H1 (cell line): ENCODE measurements at regions not wholly inside any gene's neighbourhood (a gene's known extent, or its start where the extent isn't known, plus 50 kb on each side); places are given as distances from the start of the nearest gene placed in this dataset.

Source experiments
- CTCF ChIA-PET: fragments of 300-600 bp; sonication (Branson Sonifier 250); formaldehyde crosslinking; loops from one replicate; lab custom pipeline; 2021; ENCODE audit not compliant: partially characterized antibody; lab: Charles Lee
- POLR2A ChIA-PET: fragments of 300-600 bp; sonication (Branson Sonifier 250); formaldehyde crosslinking; loops from one replicate; lab custom pipeline; 2021; ENCODE audit warnings: inconsistent platforms; ENCODE audit not compliant: partially characterized antibody; lab: Charles Lee
- DNase-seq, 2 experiments: peaks; one replicate each; pipeline versions ENCODE4 v3.0.0 to v3.0.0-alpha.2; 2010 to 2022; ENCODE audit warnings: low spot score in 2 of 2, low read depth in 1 of 2, mixed read lengths in 1 of 2
- FAIRE-seq: peaks from 2 replicates; lab custom pipeline; 2011; peaks lifted over from hg19 to GRCh38; lab: Jason Lieb, UNC
- H2AFZ ChIP-seq: 2 replicates; pipeline ENCODE4 v1.8.1; 2012; ENCODE audit warnings: low read length, inconsistent platforms
- H2AK5ac ChIP-seq: 2 replicates; pipeline ENCODE4 v1.6.1; 2013; ENCODE audit warnings: low read depth, low read length
- H2BK120ac ChIP-seq: replicated peaks from 2 replicates; pipeline ENCODE3; 2013; ENCODE audit warnings: low read depth, low read length, inconsistent platforms
- H2BK12ac ChIP-seq: 2 replicates; pipeline ENCODE4 v1.6.1; 2013; ENCODE audit warnings: low read depth, low read length
- H2BK15ac ChIP-seq: 2 replicates; pipeline ENCODE4 v1.6.1; 2013; ENCODE audit warnings: low read length
- H2BK20ac ChIP-seq: 2 replicates; pipeline ENCODE4 v1.6.1; 2013; ENCODE audit warnings: low read length
- H2BK5ac ChIP-seq: 2 replicates; pipeline ENCODE4 v1.6.1; 2013; ENCODE audit warnings: low read depth, low read length
- H3K14ac ChIP-seq: 2 replicates; pipeline ENCODE4 v1.6.1; 2013; ENCODE audit warnings: inconsistent platforms; ENCODE audit not compliant: insufficient read length
- H3K18ac ChIP-seq: 2 replicates; pipeline ENCODE4 v1.6.1; 2013; ENCODE audit warnings: low read length; ENCODE audit errors: extremely low read depth
- H3K23ac ChIP-seq: 2 replicates; pipeline ENCODE4 v1.6.1; 2013; ENCODE audit warnings: inconsistent platforms; ENCODE audit not compliant: insufficient read length
- H3K23me2 ChIP-seq: 2 replicates; pipeline ENCODE4 v1.6.1; 2013; ENCODE audit warnings: low read depth, low read length
- H3K27ac ChIP-seq: 2 replicates; pipeline ENCODE4 v1.6.1; 2011; ENCODE audit warnings: low read depth, low read length, inconsistent platforms
- H3K27me3 ChIP-seq, 4 experiments: replicated peaks in 1 of 4; 1 replicate in 1 of 4; 2 replicates in 3 of 4; pipeline versions ENCODE4 v1.6.1 to v1.8.1; 2011 to 2013; ENCODE audit warnings: low read length in 3 of 4, mild to moderate bottlenecking in 3 of 4, inconsistent platforms in 2 of 4, mixed read lengths in 2 of 4, moderate library complexity in 1 of 4; ENCODE audit not compliant: control insufficient read depth in 3 of 4, insufficient read depth in 3 of 4; ENCODE audit errors: extremely low read depth in 1 of 4
- H3K36me3 ChIP-seq, 4 experiments: 2 replicates each; pipeline versions ENCODE4 v1.6.1 to v1.8.1; 2011 to 2013; ENCODE audit warnings: mild to moderate bottlenecking in 4 of 4, low read length in 3 of 4, moderate library complexity in 2 of 4, control low read depth in 1 of 4, inconsistent platforms in 1 of 4; ENCODE audit not compliant: insufficient read depth in 4 of 4, control insufficient read depth in 2 of 4
- H3K4ac ChIP-seq: replicated peaks from 2 replicates; pipeline ENCODE3; 2013; ENCODE audit warnings: low read length, low read depth, mixed read lengths, inconsistent platforms; ENCODE audit not compliant: insufficient read length
- H3K4me1 ChIP-seq, 4 experiments: replicated peaks in 1 of 4; 1 replicate in 1 of 4; 2 replicates in 3 of 4; pipeline versions ENCODE4 v1.6.1 to v1.8.1; 2011 to 2013; ENCODE audit warnings: low read length in 3 of 4, inconsistent platforms in 2 of 4, mixed read lengths in 1 of 4; ENCODE audit not compliant: insufficient read depth in 4 of 4, control insufficient read depth in 3 of 4
- H3K4me2 ChIP-seq, 2 experiments: 2 replicates each; pipeline versions ENCODE4 v1.6.1 to v1.8.1; 2011 to 2013; ENCODE audit warnings: low read depth in 2 of 2, low read length in 2 of 2, control low read depth in 1 of 2, inconsistent platforms in 1 of 2, mild to moderate bottlenecking in 1 of 2; ENCODE audit not compliant: insufficient read depth in 1 of 2
- H3K4me3 ChIP-seq, 4 experiments: fragments of 200-600, 300-600 bp in 1 of 4; sonication (generic), shearing (Covaris generic), sonication (Bioruptor Twin) in 1 of 4; 2 replicates each; pipeline versions ENCODE4 v1.5.1 to v1.8.1; 2011 to 2016; ENCODE audit warnings: low read length in 4 of 4, low read depth in 3 of 4, control low read depth in 2 of 4, inconsistent platforms in 2 of 4, mild to moderate bottlenecking in 2 of 4, mixed read lengths in 1 of 4, moderate library complexity in 1 of 4; ENCODE audit not compliant: insufficient read depth in 2 of 4; ENCODE audit errors: extremely low read depth in 1 of 4
- H3K56ac ChIP-seq: replicated peaks from 2 replicates; pipeline ENCODE3; 2013; ENCODE audit warnings: low read depth, mild to moderate bottlenecking, mixed read lengths, low read length, inconsistent platforms; ENCODE audit not compliant: insufficient read length
- H3K79me1 ChIP-seq: 2 replicates; pipeline ENCODE4 v1.6.1; 2013; ENCODE audit warnings: low read depth, low read length, control low read depth
- H3K79me2 ChIP-seq, 2 experiments: 2 replicates each; pipeline versions ENCODE4 v1.6.1 to v1.8.1; 2012 to 2013; ENCODE audit warnings: low read length in 2 of 2, mild to moderate bottlenecking in 2 of 2, inconsistent platforms in 1 of 2; ENCODE audit not compliant: insufficient read depth in 2 of 2, control insufficient read depth in 1 of 2
- H3K9ac ChIP-seq, 4 experiments: replicated peaks in 1 of 4; 1 replicate in 1 of 4; 2 replicates in 3 of 4; pipeline versions ENCODE4 v1.6.1 to v1.8.1; 2011 to 2013; ENCODE audit warnings: low read depth in 3 of 4, low read length in 3 of 4, control low read depth in 2 of 4, mild to moderate bottlenecking in 2 of 4, moderate library complexity in 2 of 4, inconsistent platforms in 1 of 4; ENCODE audit errors: extremely low read depth in 1 of 4
- H3K9me3 ChIP-seq, 2 experiments: 2 replicates each; pipeline versions ENCODE4 v1.6.1 to v1.8.1; 2012 to 2013; ENCODE audit warnings: mild to moderate bottlenecking in 2 of 2, moderate library complexity in 2 of 2, control low read depth in 1 of 2, inconsistent platforms in 1 of 2, low read depth in 1 of 2, low read length in 1 of 2, mixed read lengths in 1 of 2; ENCODE audit not compliant: insufficient read depth in 2 of 2
- H4K20me1 ChIP-seq, 2 experiments: replicated peaks in 1 of 2; 2 replicates each; pipeline versions ENCODE3 to v1.8.1; 2011 to 2013; ENCODE audit warnings: inconsistent platforms in 2 of 2, low read length in 2 of 2, mild to moderate bottlenecking in 1 of 2; ENCODE audit not compliant: insufficient read depth in 2 of 2, control insufficient read depth in 1 of 2
- H4K5ac ChIP-seq: 2 replicates; pipeline ENCODE4 v1.6.1; 2013; ENCODE audit warnings: low read length, low read depth, mixed read lengths, inconsistent platforms; ENCODE audit not compliant: insufficient read length
- H4K8ac ChIP-seq: 2 replicates; pipeline ENCODE4 v1.8.0; 2013; ENCODE audit warnings: mild to moderate bottlenecking, moderate library complexity, low read length, inconsistent platforms; ENCODE audit not compliant: insufficient read depth; ENCODE audit errors: extremely low read depth
- H4K91ac ChIP-seq: replicated peaks from 2 replicates; pipeline ENCODE3; 2013; ENCODE audit warnings: low read length, mixed read lengths, inconsistent platforms; ENCODE audit not compliant: insufficient read length
- ASH2L ChIP-seq: fragments of 200-600, 300-600 bp; sonication (generic); IDR thresholded peaks from one replicate; pipeline ENCODE4 v1.7.1; 2017; ENCODE audit warnings: low read length
- BCL11A ChIP-seq, 2 experiments: IDR thresholded peaks; one replicate each; pipeline ENCODE4 v1.6.1; 2011; ENCODE audit warnings: low read depth in 2 of 2, low read length in 2 of 2, mild to moderate bottlenecking in 2 of 2
- CHD1 ChIP-seq: IDR thresholded peaks from 2 replicates; pipeline ENCODE4 v1.6.1; 2012; ENCODE audit warnings: low read depth, low read length, improper control_type of control experiment
- RAD21 ChIP-seq, 2 experiments: IDR thresholded peaks in 1 of 2; conservative IDR thresholded peaks in 1 of 2; 2 replicates each; pipeline ENCODE4 v1.6.1; 2011; ENCODE audit warnings: low read depth in 2 of 2, low read length in 2 of 2, improper control_type of control experiment in 1 of 2, inconsistent platforms in 1 of 2, mild to moderate bottlenecking in 1 of 2, moderate library complexity in 1 of 2
- SIN3A ChIP-seq, 2 experiments: IDR thresholded peaks in 1 of 2; conservative IDR thresholded peaks in 1 of 2; 2 replicates each; pipeline ENCODE4 v1.6.1; 2011 to 2012; ENCODE audit warnings: low read length in 2 of 2, improper control_type of control experiment in 1 of 2, low read depth in 1 of 2, mild to moderate bottlenecking in 1 of 2
- SP2 ChIP-seq: IDR thresholded peaks from 2 replicates; pipeline ENCODE4 v1.6.1; 2012; ENCODE audit warnings: mild to moderate bottlenecking, low read length, inconsistent platforms
- SUZ12 ChIP-seq: fragments of 200-600 bp; sonication (generic); IDR thresholded peaks from 2 replicates; pipeline ENCODE4 v1.6.1; 2012; ENCODE audit warnings: mild to moderate bottlenecking, inconsistent platforms, low read length, moderate library complexity, mixed read lengths
- TBP ChIP-seq: IDR thresholded peaks from 2 replicates; pipeline ENCODE4 v1.6.1; 2011; ENCODE audit warnings: low read depth, low read length, improper control_type of control experiment
- WGBS, 2 experiments: shearing (Covaris generic) in 1 of 2; methylation state at CpG; one replicate each; pipeline versions ENCODE4 v1.1.6 to v1.1.7; 2013 to 2015; ENCODE audit warnings: low lambda C conversion rate in 2 of 2, mixed read lengths in 2 of 2, inconsistent platforms in 1 of 2, low coverage in 1 of 2, missing lambda C conversion rate in 1 of 2; ENCODE audit not compliant: insufficient replicate concordance in 2 of 2, insufficient coverage in 1 of 2, insufficient read length in 1 of 2; ENCODE audit errors: extremely low coverage in 1 of 2, missing lambda C conversion rate in 1 of 2; 5-methylcytosine and 5-hydroxymethylcytosine counted together

DNA sequence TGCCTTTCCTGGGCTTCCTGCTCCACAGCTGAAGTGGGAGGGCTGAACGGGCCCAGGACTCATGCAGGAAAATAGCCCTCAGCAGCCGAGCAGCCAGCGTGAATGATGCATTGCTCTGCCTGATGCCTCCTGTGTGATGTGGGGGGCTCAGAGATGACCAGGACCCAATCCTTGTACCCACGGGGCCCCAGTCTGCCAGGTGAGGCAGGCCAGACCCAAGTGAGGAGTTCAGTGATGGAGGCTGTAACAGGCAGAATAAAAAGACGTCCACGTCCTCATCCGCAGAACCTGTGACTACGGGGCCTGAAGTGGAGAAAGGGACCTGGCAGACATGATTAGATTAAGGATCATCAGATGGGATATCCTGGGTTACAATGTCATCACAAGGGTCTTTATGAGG is 194.9 kb upstream of the HDAC4 start:
- H3K4me3 ChIP-seq = no peak overlapping the region
- 88% methylated on average over 8 of the region's 8 CpGs; no CpG with 5 or more reads in 1 of the 2 experiments for WGBS, 2 experiments
- no peaks in the 10 kb centered on the region for H3K79me2 ChIP-seq
- H3K9ac ChIP-seq = no peak overlapping the region
- no peak overlapping the region for H4K91ac ChIP-seq
- no peak for DNase-seq
- no peaks in the 10 kb centered on the region for H3K23me2 ChIP-seq
- no peak for TF ChIP-seq SUZ12
- TF ChIP-seq TBP = no peak
- no peak for TF ChIP-seq RAD21 (IDR thresholded peaks at IDR 0.05 in 1 of 2, conservative IDR thresholded peaks at IDR 0.05 in 1 of 2; ENCODE audit: low read depth in 2 of 2, low read length in 2 of 2)
- TF ChIP-seq CHD1 = no peak
- no peak for TF ChIP-seq ASH2L
- TF ChIP-seq BCL11A (IDR thresholded peaks at IDR 0.05; ENCODE audit: low read depth in 2 of 2, low read length in 2 of 2) = no peak
- TF ChIP-seq SP2 = no peak
- TF ChIP-seq SIN3A (conservative IDR thresholded peaks at IDR 0.05 in 1 of 2, IDR thresholded peaks at IDR 0.05 in 1 of 2; ENCODE audit: low read depth in 1 of 2, low read length in 2 of 2) = no peak
- H3K56ac ChIP-seq = no peak overlapping the region
- H2BK5ac ChIP-seq = no peak overlapping the region
- H3K4ac ChIP-seq = no peak overlapping the region
- no peak overlapping the region for H4K8ac ChIP-seq
- no peak overlapping the region for H2BK15ac ChIP-seq
- H3K4me1 ChIP-seq = peaks cover 0 to 3% (median 0%) of the 10 kb centered on the region in 4 experiments; a peak in 2 of 7 replicates
- no peak overlapping the region for H3K14ac ChIP-seq
- H4K5ac ChIP-seq = no peak overlapping the region
- H4K20me1 ChIP-seq = no peaks in the 10 kb centered on the region
- POLR2A ChIA-PET = no interaction called here
- H3K27ac ChIP-seq = no peak overlapping the region
- H3K27me3 ChIP-seq = no peaks in the 10 kb centered on the region; a peak in 2 of 7 replicates
- H2AFZ ChIP-seq = no peak overlapping the region
- H2AK5ac ChIP-seq = no peak overlapping the region
- CTCF ChIA-PET = no interaction called here
- no peaks in the 10 kb centered on the region for H3K79me1 ChIP-seq
- peaks cover 13 to 16% of the 10 kb centered on the region in 2 experiments for H3K9me3 ChIP-seq
- no peak overlapping the region for H3K18ac ChIP-seq
- no peak for FAIRE-seq
- no peak overlapping the region for H2BK20ac ChIP-seq
- no peak overlapping the region for H3K23ac ChIP-seq
- H3K36me3 ChIP-seq = no peaks in the 10 kb centered on the region
- H2BK12ac ChIP-seq = no peak overlapping the region
- no peak overlapping the region for H3K4me2 ChIP-seq
- no peak overlapping the region for H2BK120ac ChIP-seq
